PC-9 (cell line): ENCODE measurements at regions not wholly inside any gene's neighbourhood (a gene's known extent, or its start where the extent isn't known, plus 50 kb on each side); places are given as distances from the start of the nearest gene placed in this dataset.
A peak's percentile ranks its signal among the peaks of the same experiment; 100 is the strongest.

Experiments
- BruUV-seq: library from RNA; stranded (reverse); fragments of 400-500 nt; replicated peaks from 2 replicates; lab custom pipeline; 2021; lab: Mats Ljungman, UMichigan
- CTCF ChIA-PET: fragments of 300-600 bp; sonication (Branson Sonifier 250); formaldehyde crosslinking; loops from one replicate; lab custom pipeline; 2022; ENCODE audit warnings: antibody characterized with exemption; lab: Charles Lee
- POLR2A ChIA-PET: fragments of 300-600 bp; sonication (Branson Sonifier 250); formaldehyde crosslinking; loops from one replicate; lab custom pipeline; 2022; ENCODE audit warnings: antibody characterized with exemption; ENCODE audit not compliant: unreplicated experiment; lab: Charles Lee
- DNase-seq, 2 experiments: peaks; one replicate each; pipeline versions ENCODE4 v3.0.0 to v3.0.0-alpha.2; 2015 to 2022; ENCODE audit warnings: mixed read lengths in 1 of 2
- H2AFZ ChIP-seq: fragments of 200-600 bp; sonication (generic); 2 replicates; pipeline ENCODE4 v1.8.1; 2017; ENCODE audit warnings: antibody characterized with exemption
- H3F3A ChIP-seq: fragments of 200-600 bp; sonication (generic); 2 replicates; pipeline ENCODE4 v1.8.1; 2017; ENCODE audit warnings: antibody characterized with exemption, mild to moderate bottlenecking, low read depth; ENCODE audit not compliant: insufficient read depth
- H3K27ac ChIP-seq: fragments of 200-600 bp; sonication (generic); 2 replicates; pipeline ENCODE4 v1.6.1; 2016; ENCODE audit warnings: mixed run types
- H3K27me3 ChIP-seq: fragments of 200-600 bp; sonication (generic); 2 replicates; pipeline ENCODE4 v1.6.1; 2016; ENCODE audit warnings: low read depth, mixed run types; ENCODE audit not compliant: insufficient read depth
- H3K36me3 ChIP-seq: fragments of 200-600 bp; sonication (generic); 2 replicates; pipeline ENCODE4 v1.6.1; 2016; ENCODE audit warnings: low read depth, mixed run types
- H3K4me1 ChIP-seq: fragments of 200-600 bp; sonication (generic); replicated peaks from 2 replicates; pipeline ENCODE4 v1.6.1; 2016; ENCODE audit warnings: mixed run types; ENCODE audit not compliant: insufficient read depth
- H3K4me2 ChIP-seq: fragments of 200-600 bp; sonication (generic); 2 replicates; pipeline ENCODE4 v1.6.1; 2017; ENCODE audit warnings: mixed run types
- H3K4me3 ChIP-seq: fragments of 200-600 bp; sonication (generic); 2 replicates; pipeline ENCODE4 v1.6.1; 2016; ENCODE audit warnings: mixed run types
- H3K79me2 ChIP-seq: fragments of 200-600 bp; sonication (generic); 2 replicates; pipeline ENCODE4 v1.6.1; 2017; ENCODE audit warnings: low read depth, mixed run types
- H3K9me2 ChIP-seq: fragments of 200-600 bp; sonication (generic); 2 replicates; pipeline ENCODE4 v1.8.1; 2017; ENCODE audit warnings: mild to moderate bottlenecking; ENCODE audit not compliant: insufficient read depth
- H3K9me3 ChIP-seq: fragments of 200-600 bp; sonication (generic); 2 replicates; pipeline ENCODE4 v1.8.1; 2016; ENCODE audit warnings: low read depth; ENCODE audit not compliant: insufficient read depth
- H4K20me1 ChIP-seq: fragments of 200-600 bp; sonication (generic); 2 replicates; pipeline ENCODE4 v1.8.1; 2017; ENCODE audit not compliant: insufficient read depth
- CTCF ChIP-seq: fragments of 200-600 bp; sonication (generic); conservative IDR thresholded peaks from 2 replicates; pipeline ENCODE4 v1.6.1; 2017; ENCODE audit warnings: mixed run types, antibody characterized with exemption, mild to moderate bottlenecking, moderate library complexity
- EZH2 ChIP-seq: fragments of 200-600 bp; sonication (generic); IDR thresholded peaks from 2 replicates; pipeline ENCODE4 v1.8.0; 2017; ENCODE audit warnings: antibody characterized with exemption, low read depth
- intact Hi-C: fragments of 100-400 bp; cut with micrococcal nuclease; formaldehyde crosslinking; loops from one replicate; pipeline ENCODE4 v1.10.0; 2022; ENCODE audit not compliant: unreplicated experiment

- H3K4me3 ChIP-seq = no peak overlapping the region
- peak in 1 of 2 experiments; percentile 2 for DNase-seq
- no peaks in the 10 kb centered on the region for H3F3A ChIP-seq
- H3K79me2 ChIP-seq = no peaks in the 10 kb centered on the region
- 0 out of 2 replicates have a peak, but pooled peaks cover 3% of the 10 kb centered on the region for H3K9me2 ChIP-seq
- no peak overlapping the region for H3K4me2 ChIP-seq
- no peaks in the 10 kb centered on the region for H3K27me3 ChIP-seq
- intact Hi-C loops = loop anchor here (10.0 kb wide), 1 partner anchor 1399 kb away; no protein-coding TSS in a partner anchor
- H4K20me1 ChIP-seq = no peaks in the 10 kb centered on the region
- H3K27ac ChIP-seq = no peak overlapping the region
- H3K4me1 ChIP-seq = no peaks in the 10 kb centered on the region
- TF ChIP-seq CTCF = 0 out of 2 replicates have a peak, but pooled peaks have one; percentile 26
- no peak for TF ChIP-seq EZH2
- no peak overlapping the region for H2AFZ ChIP-seq
- no peaks in the 10 kb centered on the region for H3K9me3 ChIP-seq
- no TSS peak for BruUV-seq
- ChIA-PET POLR2A (interaction anchor here (0.6 kb wide), 1 partner anchor 147 kb away, joined by 6 read pairs; no protein-coding TSS in a partner anchor), CTCF (no interaction called here)
- H3K36me3 ChIP-seq = no peaks in the 10 kb centered on the region
Observed at GRCh38 chr5:97425511-97425910, 242.5 kb upstream of the RIOK2 start.

GRCh38 chr5:97427235-97427634 is 244.2 kb upstream of the RIOK2 start:
- H3K4me1 ChIP-seq = no peaks in the 10 kb centered on the region
- POLR2A ChIA-PET = no interaction called here
- CTCF ChIA-PET = no interaction called here
- intact Hi-C loops = loop anchor here (10.0 kb wide), 1 partner anchor 1398 kb away; no protein-coding TSS in a partner anchor
- BruUV-seq = no TSS peak
- no peaks in the 10 kb centered on the region for H3K9me3 ChIP-seq
- no peaks in the 10 kb centered on the region for H3K79me2 ChIP-seq
- H3K4me3 ChIP-seq = no peak overlapping the region
- H3K27me3 ChIP-seq = no peaks in the 10 kb centered on the region
- H3K36me3 ChIP-seq = no peaks in the 10 kb centered on the region
- DNase-seq = no peak
- H3K9me2 ChIP-seq = 0 out of 2 replicates have a peak, but pooled peaks cover 3% of the 10 kb centered on the region
- H4K20me1 ChIP-seq = no peaks in the 10 kb centered on the region
- TF ChIP-seq EZH2 (no peak), CTCF (no peak)
- no peaks in the 10 kb centered on the region for H3F3A ChIP-seq
- H2AFZ ChIP-seq = no peak overlapping the region
- no peak overlapping the region for H3K27ac ChIP-seq
- H3K4me2 ChIP-seq = no peak overlapping the region

GRCh38 chr5:97434021-97434420 is 251.0 kb upstream of the RIOK2 start:
- H4K20me1 ChIP-seq = no peaks in the 10 kb centered on the region
- H3K4me2 ChIP-seq = no peak overlapping the region
- H2AFZ ChIP-seq = no peak overlapping the region
- H3K36me3 ChIP-seq = no peaks in the 10 kb centered on the region
- intact Hi-C loops = no loop called here
- no peak overlapping the region for H3K4me3 ChIP-seq
- no peaks in the 10 kb centered on the region for H3K79me2 ChIP-seq
- no peak overlapping the region for H3K27ac ChIP-seq
- CTCF ChIA-PET = no interaction called here
- H3K9me3 ChIP-seq = no peaks in the 10 kb centered on the region
- DNase-seq = no peak
- TF ChIP-seq CTCF = no peak
- TF ChIP-seq EZH2 = no peak
- H3K27me3 ChIP-seq = no peaks in the 10 kb centered on the region
- H3K4me1 ChIP-seq = no peaks in the 10 kb centered on the region
- POLR2A ChIA-PET = no interaction called here
- no peaks in the 10 kb centered on the region for H3F3A ChIP-seq
- H3K9me2 ChIP-seq = no peaks in the 10 kb centered on the region
- no TSS peak for BruUV-seq
